ENCODE measurements at regions not wholly inside any gene's neighbourhood (a gene's known extent, or its start where the extent isn't known, plus 50 kb on each side); places are given as distances from the start of the nearest gene placed in this dataset.

- TF ChIP-seq CTCF (conservative IDR thresholded peaks at IDR 0.05) (no peak), ZFX (IDR thresholded peaks at IDR 0.05) (no peak)
Measured at GRCh38 chr12:12011880-12012260, 58.9 kb upstream of the BCL2L14 start.
